ELR (cell line): ENCODE measurements at regions not wholly inside any gene's neighbourhood (a gene's known extent, or its start where the extent isn't known, plus 50 kb on each side); places are given as distances from the start of the nearest gene placed in this dataset.
"Not testable (repeated sequence)": the region's sequence is repeated elsewhere in the genome, so short reads cannot be mapped to it uniquely, and the experiment has no call there.

Experiments used
- DNase-seq: peaks from one replicate; pipeline ENCODE4 v3.0.0-alpha.2; 2015; ENCODE audit warnings: low read depth

DNA sequence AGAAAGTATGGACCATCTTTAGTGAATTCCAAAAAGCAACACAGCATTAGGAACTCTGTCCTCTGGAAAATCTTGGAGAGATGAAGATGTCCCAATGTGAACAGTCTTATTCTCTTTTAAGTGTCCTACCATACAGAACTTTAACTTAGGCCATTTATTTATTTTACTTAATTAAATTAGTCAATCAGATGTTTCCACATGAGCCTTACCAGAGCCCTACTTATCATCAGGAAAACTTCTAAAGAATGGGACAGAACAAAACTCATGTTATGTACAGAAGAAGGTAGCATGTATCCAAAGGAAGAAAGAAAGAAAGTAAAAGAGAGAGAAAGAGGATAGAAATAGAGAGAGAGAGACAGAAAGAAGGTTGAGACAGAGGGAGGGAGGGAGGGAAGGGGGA is 276.4 kb downstream of the ETV1 start:
- no peak for DNase-seq

DNA sequence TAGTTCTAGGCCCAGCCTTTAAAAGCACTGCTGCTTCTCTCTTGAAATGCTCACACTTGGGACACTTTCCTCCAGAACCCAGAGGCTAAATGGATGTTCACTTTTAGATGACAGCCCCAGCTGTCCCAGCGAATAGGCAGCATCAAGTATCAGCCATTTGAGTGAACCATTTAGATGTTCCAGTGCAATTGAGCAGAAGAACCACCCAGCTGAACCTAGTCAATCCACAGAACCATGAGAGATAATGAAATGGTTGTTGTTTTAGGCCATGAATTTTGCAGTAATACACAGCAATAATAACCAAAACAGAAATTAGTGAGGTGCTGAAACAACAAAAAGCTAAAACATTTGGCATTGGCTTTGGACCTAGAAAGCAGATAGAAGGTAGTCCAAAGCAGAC is 273.9 kb downstream of the ETV1 start:
- DNase-seq, result no peak

DNA sequence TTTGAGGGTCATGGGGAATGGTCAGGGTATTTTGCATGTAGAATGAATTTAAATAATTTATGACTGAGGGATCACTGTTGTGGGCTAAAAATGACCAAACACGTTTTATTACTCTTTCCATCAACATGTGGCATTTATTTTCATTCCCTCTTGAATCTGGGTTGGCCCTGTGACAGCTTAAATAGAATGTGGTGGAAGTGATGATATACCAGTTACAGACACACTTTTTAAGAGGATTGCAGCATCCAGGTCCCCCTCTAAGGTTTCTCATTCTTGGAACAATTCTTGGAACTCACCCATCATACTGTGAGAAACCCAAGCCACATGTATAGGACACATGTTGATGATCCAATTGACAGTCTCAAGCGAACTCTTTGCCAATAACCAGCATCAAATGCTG is 272.4 kb downstream of the ETV1 start:
- DNase-seq, result no peak

DNA sequence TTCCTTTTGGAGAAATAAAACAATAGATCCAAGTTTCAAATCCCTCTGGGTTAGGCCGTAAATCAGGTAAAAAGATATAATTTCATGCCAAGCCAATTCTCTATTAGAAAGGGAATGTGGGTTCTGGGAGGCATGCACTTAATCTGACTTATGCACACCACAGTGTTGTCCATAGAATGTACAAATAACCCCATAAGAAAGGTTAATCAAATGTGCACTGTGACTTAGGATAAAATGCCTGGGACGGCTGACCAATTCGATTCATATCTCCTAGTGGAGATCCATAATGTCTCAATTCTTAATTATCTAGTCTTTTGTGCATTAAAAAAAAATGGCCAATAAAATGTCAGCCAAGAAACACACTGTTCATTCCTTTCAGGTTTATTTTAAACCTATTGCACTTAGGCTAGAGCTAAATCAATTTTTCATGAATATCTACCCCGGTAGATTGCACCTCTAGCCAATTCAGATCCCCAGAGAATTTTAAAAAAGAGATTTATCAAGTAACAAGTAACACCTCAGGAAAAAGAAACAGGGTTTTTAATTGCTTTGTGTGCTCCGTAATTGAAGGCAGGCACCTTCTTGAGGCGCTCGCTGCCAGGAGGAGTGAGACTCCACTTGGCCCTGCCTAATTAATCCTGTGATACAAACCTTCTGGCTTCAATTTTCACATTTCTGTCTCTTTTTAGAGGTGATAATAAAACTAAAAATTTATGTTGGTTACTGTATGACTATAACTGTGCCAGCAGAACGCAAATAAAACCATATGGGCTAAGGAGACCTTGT is 265.1 kb downstream of the ETV1 start:
- DNase-seq, result no peak

DNA sequence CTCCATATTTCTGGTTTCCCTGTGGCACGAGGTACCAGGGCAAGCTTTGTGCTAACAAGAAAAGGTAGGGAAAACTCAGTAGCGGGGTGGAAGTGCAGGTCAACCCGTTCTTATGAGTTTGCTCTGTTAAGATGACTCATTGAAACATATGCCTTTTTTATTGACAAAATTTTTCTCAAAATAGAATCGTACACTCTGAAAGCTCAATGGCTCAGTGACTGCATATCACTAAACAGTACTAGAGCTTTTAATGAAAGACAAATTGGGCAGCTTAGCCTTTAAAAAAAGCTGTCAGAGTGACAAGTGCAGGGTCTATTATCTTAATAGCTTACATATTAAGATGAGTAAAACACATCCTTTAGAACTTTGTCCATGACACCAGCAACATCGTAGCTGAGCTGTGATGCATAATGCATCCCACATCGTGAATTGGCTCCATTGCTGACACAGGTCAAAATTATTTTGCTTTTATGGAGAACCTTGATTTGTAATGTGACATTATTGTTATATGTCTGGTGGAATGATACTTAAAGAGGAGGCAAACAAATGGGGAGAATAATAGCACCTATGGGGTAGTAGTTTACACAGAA is 264.4 kb downstream of the ETV1 start:
- DNase-seq, result peak; percentile 41

DNA sequence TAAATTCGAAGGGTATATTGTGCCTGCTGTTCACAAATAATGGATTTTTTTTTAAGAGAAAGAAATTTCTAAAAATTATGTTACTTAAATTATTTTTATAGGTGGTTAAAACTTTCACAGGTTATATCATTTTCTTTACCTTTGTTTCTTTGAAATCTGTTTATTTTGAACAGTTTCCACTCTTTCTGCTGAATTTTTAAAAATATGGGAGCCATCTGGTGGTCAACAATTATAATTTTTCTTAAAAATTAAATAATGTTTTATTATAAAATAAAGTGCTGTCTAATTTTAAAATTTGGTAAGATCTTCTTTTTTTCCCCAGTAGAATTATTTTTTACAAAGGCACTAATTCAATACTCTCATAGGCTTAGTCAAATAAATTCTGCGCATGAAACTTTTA is 263.9 kb downstream of the ETV1 start:
- DNase-seq, result peak; percentile 21

DNA sequence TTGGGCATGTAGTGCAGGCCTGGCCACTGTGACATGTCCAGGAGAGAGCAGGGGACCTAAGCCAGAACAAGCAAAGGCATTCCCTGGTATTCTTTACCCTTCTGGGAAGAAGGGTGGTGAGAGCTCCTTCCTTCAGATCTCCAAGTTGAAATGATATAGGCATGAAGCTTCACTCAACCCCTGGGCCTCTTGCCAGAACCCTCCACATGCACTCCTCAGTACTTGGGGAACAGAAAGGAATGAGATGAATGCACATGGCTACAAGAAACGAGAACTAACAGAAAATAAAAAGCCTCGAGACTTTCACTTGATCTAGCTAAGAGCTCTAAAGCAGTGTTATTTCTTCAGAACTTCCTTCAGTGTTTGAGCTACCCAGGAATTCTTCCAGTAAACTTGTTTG is 262.2 kb downstream of the ETV1 start:
- no peak for DNase-seq

DNA sequence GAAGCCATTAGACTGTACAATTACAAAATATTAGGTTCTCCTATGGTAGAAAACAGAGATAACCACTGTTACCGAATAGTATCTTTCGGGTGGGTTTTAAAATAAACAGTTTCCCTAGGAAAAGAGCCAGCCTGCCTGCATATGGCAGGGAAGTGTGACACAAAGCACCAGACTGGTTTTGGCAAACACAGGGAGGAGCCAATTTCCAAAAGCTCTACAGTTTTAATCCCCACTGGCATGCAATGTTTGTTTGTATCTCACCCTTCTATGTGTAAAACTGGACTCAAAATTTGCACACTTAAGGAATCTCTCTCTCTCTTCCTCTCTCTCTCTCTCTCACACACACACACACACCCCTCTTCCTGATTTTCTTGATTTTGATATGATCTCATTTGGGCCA is 261.7 kb downstream of the ETV1 start:
- no peak for DNase-seq

DNA sequence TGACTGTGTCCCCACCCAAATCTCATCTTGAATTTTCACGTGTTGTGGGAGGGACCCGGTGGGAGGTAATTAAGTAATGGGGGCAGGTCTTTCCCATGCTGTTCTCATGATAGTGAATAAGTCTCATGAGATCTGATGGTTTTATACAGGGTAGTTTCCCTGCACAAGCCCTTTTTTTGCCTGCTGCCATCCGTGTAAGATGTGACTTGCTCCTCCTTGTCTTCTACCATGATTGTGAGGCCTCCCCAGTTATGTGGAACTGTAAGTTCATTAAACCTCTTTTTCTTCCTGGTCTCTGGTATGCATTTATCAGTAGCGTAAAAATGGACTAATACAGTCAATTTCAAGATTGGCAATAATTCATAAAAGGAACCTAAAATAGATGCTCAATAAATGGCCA is 261.0 kb downstream of the ETV1 start:
- not testable (repeated sequence) for DNase-seq

DNA sequence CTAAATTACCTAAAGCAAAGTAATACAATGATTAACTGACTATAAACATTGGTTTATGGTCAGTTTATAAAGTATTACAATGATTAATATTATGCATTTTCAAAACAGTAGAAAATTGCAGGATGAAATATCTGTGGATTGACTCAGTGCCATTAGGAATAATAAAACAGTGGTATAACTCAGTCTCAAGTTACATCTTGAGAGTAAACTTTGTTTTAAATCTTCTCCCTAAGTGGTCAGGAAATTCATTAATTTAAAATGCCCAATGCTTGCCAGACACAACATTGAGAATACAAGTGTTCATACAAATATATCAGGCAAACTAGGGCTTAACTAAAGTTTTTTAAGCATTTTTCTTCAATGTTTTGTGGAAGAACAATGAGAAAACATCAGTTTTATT is 257.8 kb downstream of the ETV1 start:
- DNase-seq, result no peak

DNA sequence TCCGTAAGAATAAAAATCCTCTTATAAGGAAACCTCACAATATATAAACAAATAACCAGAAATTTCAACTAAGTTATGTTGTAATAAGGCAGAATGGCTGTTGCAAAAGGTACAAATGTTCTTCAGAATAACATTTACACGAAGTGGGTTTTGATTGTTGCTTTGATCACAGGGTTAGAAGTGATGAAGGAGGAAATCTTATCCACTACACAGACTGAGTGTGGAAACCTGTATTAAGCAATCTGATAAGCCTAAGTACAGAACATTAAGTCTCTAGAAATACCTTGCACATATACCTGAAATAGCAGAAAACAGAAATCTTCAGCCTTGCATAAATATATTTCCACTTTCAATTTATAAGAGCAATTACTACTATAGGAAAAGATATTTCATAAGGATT is 251.9 kb downstream of the ETV1 start:
- no peak for DNase-seq

DNA sequence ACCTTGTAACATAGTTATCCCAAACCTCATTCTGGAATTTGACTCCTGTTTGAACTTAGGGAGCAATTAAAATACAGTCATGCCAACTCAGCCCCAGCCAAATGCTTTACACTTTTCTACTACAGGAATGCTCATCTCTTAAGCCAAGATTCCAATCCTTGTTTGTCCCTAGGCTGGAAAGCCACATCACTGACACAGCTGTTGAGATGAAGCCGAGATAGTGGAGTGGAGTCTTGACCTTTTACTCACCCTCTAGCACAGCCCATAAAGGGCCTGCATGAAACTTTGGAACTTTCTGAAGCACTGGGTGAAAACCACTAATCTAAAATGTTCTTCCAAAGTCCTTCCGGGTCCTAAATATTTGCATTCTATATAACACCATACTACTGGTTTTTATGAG is 247.3 kb downstream of the ETV1 start:
- peak; percentile 79 for DNase-seq

DNA sequence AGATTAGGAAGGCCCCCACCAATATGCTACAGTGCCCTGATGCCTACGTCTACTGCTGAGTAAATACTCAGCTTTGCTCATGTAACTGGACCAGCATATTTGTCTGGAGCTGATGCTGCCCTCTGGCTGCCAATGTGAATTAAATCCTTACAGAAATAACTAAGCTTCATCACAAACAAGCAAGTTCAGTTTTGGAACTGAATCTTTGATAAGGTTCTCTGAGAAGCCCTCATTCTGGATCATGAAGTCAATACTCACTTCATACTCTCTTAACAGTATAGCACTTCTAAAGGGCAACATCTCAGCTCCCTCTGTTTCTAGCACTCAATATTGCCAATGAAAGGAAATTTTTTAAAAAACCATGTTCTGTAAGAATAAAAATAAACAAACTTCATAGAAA is 246.7 kb downstream of the ETV1 start:
- peak; percentile 73 for DNase-seq

DNA sequence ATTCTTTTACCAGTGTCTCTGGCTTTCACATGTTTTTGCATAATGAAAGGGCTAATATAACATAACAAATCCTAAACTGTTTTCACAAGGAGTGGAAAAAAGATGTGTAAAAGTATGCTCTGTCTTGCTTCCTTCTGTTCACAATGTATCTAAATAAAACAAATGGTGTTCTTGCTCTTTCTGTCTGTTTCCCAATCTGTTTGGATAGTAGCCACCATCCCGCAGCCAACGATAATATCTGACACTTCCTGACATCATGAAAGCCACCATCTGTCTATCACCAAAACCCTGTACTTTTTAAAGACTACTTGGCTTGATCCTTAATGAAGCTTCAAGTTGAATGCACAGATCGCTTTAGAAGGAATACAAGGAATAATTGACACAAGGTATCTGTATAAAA is 246.2 kb downstream of the ETV1 start:
- no peak for DNase-seq

DNA sequence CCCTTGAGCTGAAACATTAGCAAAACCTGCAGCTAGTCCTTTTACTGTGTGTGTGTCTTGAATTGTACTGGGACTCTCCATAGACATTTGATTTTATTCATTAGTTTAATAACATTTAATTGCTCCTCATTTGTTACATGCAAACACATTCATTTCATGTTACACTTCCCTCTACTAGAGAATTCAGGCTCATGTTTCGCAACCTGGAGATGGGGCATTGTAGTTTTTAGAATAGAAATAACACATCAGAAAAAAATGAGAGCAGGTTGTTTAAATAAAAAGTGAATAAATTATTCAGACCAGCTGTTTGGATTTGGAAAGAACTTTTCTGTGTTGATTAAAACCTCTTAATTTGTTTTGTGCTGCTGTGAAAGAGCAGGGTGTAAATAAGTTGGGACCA is 243.9 kb downstream of the ETV1 start:
- no peak for DNase-seq

DNA sequence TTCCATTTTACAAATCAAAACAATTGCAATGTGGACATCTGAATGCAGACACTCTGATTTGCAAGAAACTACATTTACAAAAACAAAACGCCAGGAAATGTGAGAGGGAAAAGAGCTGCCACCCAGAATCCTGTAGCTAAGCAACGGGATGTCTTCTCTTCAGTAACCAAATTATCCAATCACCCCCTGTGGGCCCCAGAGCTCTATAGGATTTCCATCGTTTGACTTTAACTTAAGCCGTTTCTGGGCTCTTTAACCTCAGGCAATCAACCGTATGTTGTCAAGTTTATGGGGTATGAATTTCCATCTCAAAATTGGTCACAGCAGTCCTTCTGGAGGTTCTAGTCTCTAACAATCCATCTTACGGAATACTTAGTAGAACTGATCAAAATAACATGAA is 240.5 kb downstream of the ETV1 start:
- no peak for DNase-seq

DNA sequence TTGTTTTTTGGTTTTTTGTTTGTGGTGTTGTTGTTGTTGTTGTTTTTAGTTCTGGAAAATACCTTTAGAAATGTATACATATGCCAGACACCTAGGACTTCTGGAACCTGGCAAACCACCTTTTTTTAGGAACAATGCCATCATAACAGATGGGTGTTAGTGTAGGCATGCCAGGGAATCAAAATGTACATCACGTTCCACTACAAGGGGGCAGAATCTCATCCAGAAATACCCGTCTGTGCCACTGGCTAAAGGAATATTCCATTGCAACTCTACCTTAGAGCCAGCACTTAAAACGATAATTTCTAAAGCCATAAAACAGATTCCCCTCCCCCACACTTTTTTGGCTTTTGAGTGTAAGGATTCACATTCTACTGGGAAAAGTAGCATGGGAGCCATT is 239.8 kb downstream of the ETV1 start:
- DNase-seq, result no peak

DNA sequence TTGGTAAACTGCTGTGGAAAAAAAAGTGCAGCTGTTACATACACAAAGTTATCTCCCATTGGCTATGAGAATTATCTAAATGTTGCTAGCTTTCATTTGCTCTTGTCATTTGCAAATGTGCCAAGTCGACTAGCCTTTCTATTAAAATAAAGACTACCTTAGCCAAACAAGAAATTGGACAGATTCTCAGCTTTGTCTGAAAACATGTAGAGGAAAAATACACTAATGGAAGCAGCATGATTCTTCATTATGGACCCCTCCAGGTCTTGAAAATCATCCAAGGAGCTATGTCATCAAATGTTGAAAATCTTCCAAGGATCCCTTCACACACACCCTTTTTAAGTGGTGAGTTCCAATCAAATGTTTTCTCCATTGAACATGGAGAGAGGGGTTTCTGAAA is 237.7 kb downstream of the ETV1 start:
- no peak for DNase-seq

DNA sequence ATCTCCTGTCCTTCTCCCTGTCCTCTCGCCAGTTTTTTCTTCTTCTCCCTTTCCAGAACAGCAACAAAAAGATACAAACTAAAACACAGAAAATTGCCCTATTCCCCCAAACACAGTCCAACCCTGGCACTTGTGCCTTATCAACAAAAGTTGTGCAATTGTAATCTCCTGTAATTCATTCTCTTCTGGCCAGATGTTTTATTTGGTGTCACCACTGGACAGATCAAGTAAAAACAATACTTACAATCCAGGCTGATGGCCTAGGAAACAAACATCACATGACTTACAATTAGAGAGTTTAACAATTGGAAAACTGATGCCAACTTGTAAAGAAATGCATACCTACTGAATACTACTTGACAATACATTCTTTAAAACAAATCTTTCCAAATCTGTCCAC is 231.6 kb downstream of the ETV1 start:
- no peak for DNase-seq

DNA sequence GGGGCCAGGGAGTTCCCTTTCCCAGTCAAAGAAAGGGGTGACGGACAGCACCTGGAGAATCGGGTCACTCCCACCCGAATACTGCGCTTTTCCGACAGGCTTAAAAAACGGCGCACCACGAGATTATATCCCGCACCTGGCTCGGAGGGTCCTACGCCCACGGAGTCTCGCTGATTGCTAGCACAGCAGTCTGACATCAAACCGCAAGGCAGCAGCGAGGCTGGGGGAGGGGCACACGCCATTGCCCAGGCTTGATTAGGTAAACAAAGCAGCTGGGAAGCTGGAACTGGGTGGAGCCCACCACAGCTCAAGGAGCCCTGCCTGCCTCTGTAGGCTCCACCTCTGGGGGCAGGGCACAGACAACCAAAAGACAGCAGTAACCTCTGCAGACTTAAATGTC is 223.6 kb downstream of the ETV1 start:
- not testable (repeated sequence) for DNase-seq

DNA sequence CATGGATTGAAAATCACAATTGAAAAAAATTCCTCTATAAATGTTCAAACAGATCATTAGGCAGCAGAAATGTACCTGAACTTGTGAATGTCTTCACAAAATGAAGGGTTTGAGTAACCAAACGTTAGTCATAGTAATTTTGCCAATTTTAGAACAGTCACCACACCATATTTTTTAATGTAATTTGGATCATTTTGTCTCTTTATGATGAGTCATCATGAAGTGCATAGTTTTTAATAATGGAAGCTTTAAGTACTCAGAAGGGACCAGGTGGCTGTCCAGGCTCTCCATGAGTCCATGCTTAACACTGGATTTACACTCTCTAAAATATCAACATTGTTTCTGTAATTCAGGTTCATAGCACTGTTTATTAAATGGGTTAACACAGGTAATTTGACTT is 219.2 kb downstream of the ETV1 start:
- peak; percentile 21 for DNase-seq

DNA sequence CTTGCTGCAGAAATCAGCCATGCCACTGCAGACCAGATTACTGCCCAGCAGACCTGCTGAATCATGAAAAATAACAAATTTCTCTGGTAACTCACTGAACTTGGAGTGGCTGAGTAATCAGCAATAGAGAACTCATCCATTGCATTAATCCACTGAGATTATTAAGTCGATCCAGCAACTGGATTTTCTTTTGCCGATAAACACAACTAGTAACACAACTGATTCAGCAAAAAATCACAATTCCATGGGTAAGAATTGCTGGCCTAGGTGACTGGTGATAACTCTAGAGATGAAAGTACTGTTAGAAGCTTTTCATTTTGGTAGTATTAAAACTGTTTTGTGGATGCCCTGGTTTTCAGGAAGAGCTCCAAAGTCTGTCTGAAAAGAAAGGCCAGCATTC is 214.5 kb downstream of the ETV1 start:
- DNase-seq, result no peak

DNA sequence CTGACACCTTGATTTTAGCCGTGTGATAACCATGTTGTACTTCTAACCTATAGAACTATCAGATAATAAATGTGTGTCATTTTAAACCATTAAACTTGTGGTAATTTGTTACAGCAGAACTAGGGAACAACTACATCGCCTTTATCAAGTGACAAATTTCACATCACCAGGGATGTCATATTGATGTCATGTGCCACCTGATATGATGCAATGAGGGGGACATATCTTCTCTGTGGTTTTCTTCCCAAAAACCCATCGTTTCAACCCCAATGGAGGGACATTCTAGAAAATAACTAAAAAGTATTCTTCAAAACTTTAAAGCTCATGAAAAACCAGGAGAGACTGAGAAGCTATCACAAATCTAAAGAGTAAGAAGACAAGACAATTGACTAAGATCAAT is 212.2 kb downstream of the ETV1 start:
- DNase-seq, result no peak

DNA sequence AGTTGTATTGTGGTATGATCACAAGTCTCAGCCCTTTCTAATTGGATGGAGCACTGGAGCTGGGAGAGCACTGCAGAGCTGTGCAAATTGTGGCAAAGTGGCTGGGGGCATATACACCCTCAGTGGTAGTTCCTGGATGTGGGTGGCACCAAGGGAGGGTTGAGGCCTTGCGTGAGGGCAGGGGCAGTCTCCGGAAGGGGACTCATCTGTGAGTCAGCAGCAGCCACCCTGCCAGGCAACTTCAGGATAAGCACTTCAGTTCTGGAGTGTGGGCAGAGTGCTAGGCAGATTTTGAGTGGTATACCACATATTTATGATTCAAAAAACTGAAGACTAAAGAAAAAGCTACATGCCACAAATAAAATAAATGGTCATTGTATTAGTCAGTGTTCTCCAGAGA is 210.5 kb downstream of the ETV1 start:
- DNase-seq, result peak; percentile 88
